Islet precursor cell (in vitro differentiated cells): ENCODE measurements at regions not wholly inside any gene's neighbourhood (a gene's known extent, or its start where the extent isn't known, plus 50 kb on each side); places are given as distances from the start of the nearest gene placed in this dataset.
"Not testable (repeated sequence)": the region's sequence is repeated elsewhere in the genome, so short reads cannot be mapped to it uniquely, and the experiment has no call there.

Experiments used
- DNase-seq: peaks from one replicate; pipeline ENCODE4 v3.0.0-alpha.2; 2018

GRCh38 chr13:97520061-97520460 is 86.1 kb downstream of the RAP2A start:
- no peak for DNase-seq

GRCh38 chr13:97520866-97521265 is 86.9 kb downstream of the RAP2A start:
- DNase-seq, result no peak

- DNase-seq, result no peak
Observed at GRCh38 chr13:97521726-97522125, 87.8 kb downstream of the RAP2A start.

- no peak for DNase-seq
Observed at GRCh38 chr13:97522243-97522642, 88.3 kb downstream of the RAP2A start.

DNA sequence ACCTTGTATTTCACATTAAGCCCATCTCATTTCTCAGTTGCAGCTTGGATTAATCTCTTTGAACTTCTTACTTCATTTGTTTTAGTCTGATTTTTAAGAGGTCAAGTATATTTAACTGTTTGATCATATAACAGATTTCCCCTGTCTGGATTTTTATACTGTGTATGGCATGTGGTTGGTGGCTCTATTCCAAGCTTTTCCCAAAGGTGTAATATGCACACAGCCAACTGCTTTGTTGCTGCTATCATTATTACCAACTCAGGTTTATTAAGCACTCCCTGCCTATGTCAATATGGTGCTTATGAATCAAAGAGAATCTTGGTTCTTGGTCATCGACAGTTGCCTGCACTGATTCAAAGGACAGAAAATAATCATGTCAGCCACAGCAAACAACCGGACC is 92.6 kb downstream of the RAP2A start:
- no peak for DNase-seq

- no peak for DNase-seq
Observed at GRCh38 chr13:97528518-97528917, 94.5 kb downstream of the RAP2A start.

DNA sequence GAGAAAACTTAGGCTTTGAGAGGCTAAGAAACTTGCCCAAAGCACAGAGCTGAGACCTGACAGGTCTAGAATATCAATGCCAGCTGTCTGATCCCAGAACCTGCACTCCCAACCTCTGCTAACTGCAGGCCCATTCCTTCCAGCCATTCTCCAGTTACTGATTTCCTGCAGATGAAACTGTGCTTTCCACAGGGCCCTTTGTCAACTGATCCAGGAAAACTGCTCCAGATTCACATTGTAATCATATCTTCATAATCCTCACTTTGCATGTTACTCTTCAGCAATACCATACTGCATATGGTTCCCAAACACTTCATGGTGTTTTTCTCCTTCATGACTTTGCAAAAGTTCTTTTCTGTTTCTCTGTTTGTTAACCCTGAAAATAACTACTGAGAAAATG is 100.6 kb downstream of the RAP2A start:
- DNase-seq, result no peak

GRCh38 chr13:97535614-97536013 is 101.6 kb downstream of the RAP2A start:
- DNase-seq, result no peak

DNA sequence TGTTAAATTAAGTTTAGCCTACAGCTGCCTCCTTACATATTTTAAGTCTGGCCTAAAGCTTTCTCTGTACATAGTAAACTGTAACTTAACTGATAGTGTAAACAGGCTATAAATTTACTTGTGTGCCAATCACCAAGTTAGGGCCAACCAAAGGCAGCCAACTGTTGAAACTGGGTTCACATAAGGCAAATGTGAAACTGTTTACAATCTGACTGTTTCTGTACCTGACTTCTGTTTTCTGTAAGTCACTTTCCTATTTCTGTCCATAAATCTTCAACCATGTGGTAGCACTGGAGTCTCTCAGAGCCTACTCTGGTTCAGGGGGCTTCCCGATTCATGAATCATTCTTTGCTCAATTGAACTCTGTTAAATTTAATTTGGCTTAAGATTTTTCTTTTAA is 103.1 kb downstream of the RAP2A start:
- no peak for DNase-seq

DNA sequence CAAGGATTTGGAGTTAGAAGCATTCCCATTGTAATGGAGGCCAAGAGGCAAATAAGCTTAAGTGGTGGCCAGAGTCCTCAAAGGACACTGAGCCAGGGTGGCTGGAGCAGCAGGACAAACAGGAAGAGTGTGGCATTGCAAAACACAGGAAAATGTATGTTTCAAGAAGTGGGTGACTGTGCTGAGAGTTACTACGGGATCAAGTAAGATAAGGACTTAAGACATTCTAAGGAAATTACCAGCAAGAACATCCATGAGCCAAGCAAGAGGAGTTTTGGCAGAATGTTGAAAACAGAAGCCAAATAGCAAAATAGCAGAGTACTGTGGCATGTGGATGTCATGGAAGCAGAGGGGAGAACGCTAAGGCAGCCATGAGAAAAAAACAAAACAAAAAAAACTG is 104.2 kb downstream of the RAP2A start:
- no peak for DNase-seq

- DNase-seq, result no peak
Observed at GRCh38 chr13:97539651-97540610, 106.0 kb downstream of the RAP2A start.

DNA sequence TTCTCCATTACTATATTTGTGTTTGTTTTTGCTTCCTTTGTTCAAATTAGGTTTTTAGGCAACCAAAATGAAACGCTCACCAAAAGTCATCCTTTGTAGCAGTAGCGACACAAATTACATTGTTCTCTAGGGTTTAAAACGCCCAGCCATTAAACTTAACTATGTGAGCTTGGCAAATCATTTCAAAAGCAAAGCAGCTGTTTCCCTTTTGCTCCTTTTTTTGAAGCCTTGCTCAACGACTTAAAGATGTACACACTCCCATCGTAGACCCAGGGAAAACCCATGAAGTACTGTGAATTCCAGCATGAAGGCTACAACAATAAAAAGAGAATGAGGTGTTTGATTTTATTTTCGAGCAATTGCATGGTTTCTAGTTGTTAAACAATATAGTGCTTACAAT is 106.7 kb downstream of the RAP2A start:
- DNase-seq, result no peak

- no peak for DNase-seq
Observed at GRCh38 chr13:97542102-97542685, 108.2 kb downstream of the RAP2A start.

- DNase-seq, result no peak
Observed at GRCh38 chr13:97544031-97544765, 110.2 kb downstream of the RAP2A start.

DNA sequence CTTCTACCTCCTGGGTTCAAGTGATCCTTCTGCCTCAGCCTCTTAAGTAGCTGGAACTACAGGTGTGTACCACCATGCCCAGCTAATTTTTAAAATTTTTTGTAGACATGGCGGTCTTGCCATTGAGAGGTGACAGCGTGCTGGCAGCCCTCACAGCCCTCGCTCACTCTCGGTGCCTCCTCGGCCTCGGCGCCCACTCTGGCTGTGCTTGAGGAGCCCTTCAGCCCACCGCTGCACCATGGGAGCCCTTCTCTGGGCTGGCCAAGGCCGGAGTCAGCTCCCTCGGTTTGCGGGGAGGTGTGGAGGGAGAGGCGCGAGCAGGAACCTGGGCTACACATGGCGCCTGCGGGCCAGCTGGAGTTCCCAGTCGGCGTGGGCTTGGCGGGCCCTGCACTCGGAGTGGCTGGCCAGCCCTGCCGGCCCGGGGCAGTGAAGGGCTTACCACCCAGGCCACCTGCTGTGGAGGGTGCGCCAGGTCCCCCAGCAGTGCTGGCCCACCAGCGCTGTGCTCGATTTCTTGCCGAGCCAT is 111.1 kb downstream of the RAP2A start:
- DNase-seq, result not testable (repeated sequence)

- DNase-seq, result no peak
Observed at GRCh38 chr13:97548138-97548537, 114.2 kb downstream of the RAP2A start.

DNA sequence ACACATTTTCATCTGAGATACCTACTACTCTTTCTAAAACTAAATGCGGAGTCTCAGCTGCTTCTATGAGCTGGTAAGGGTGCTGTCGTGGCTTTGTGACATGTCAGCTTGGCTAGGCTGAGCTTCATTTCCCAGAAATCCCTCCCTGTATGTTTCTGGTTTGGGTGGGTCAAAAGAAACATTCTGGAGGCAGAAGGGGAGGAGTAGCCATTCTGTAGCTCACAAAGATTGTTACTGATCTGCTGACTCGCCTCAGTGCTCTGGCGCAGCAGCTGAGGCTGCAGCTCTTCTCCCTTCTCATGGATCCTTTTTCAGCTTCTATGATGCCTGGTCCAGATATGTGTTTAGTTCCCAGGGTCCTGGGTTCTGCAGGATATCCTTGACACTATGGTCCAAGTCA is 114.7 kb downstream of the RAP2A start:
- DNase-seq, result no peak

DNA sequence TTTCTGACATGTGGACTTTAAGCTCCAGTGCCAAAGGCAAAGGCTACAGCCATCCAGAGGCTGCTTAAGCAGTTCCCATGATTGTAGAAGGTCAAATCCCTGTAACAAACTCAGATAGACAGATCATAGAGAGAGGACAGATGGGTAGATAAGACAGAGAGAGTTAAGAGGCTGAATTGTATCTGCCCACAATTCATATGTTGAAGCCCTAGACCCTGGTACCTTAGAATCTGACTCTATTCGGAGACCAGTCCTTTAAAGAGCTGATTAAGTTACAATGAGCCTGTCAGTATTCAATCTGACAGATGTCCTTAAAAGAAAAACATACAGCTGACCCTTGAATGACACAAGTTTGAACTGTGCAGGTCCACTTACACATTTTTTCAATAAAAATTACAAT is 115.2 kb downstream of the RAP2A start:
- DNase-seq, result no peak

DNA sequence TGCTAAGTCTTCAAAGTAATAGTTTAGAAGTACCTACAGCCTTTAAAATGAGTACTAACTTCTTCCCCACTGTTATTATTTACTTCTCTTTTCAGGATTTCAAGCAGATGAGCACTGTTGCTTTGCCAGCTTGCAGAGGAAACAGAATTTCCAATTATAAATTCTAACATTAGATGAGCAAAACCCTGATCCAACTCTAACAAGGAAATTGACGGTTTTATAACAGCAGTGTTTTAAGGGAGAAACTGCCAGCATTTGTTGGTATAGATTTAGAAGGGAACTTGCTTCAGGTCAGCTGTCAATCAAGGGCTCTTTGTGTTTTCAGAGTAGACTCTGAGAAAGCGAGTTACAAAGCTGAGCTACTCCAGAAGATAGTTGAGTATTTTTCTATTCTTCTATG is 120.5 kb downstream of the RAP2A start:
- no peak for DNase-seq

DNA sequence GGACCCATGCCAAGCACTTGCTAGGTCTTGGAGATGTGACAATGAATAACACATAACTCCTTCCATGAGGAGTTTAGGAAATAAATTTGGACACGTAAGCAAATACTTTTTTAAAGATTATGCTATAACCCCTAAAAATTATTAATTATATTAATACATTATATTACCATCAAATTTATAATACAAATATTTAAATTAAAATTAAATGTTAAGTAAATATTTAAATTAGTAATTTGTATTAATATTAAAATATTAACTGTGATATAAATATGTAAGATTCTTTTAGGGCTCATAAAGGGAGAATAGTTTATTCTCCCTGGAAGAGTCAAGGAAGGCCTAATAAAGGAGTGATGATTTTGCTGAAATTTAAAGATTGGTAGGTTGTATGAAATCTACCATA is 121.1 kb downstream of the RAP2A start:
- no peak for DNase-seq

DNA sequence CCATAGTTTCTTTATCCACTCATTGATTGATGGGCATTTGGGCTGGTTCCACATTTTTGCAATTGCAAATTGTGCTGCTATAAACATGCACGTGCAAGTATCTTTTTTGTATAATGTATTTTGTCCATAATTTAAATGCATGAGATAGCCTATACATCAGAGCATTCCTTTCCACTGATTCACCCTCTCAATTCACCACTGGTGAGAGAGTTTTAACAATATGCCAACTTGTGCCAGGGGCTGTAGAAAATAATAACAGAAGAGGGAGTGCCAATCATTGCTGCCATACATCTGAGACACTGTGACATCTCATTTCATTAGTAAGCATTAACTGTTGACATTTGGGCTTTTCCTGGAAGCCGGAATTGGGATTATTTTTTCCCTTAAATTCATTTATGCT is 125.1 kb downstream of the RAP2A start:
- no peak for DNase-seq

DNA sequence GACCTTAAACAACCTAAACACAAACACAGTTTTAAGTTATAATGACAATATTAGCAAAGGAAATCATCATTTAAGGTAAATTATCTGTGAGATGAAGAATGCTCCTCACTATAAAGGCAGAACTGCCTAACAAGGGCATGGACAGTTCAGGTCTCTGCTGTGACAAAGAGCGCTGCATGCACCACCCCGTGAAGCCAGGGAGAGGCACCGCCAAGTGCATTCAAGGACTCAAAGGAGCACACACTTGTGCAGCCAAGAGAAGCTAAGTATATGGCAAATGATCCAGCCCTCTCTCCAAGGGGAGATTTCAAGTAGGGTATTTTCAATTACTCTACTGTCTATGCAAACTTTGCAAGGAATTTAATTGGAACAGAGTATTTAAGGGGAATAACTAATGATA is 126.0 kb downstream of the RAP2A start:
- no peak for DNase-seq

DNA sequence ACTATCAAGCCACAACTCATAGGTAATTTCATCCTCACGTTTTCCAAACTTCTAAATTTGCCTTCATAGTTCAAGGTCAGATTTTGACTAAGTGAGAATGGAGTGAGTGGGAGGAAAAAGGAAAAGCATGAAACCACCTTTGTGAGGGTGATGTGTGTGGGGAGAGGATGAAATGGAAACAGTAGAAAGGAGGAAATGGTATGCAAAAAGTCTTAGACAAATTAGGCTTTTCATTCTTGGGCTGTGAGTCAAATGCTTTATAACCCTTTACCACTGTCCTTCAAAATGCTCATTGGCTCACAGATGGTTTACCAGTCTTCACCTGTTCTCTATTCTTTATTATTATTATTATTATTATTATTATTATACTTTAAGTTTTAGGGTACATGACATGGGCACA is 127.2 kb downstream of the RAP2A start:
- no peak for DNase-seq

- DNase-seq, result no peak
Observed at GRCh38 chr13:97562962-97563361, 129.0 kb downstream of the RAP2A start.
